HK-2 (cell line): ENCODE measurements at regions not wholly inside any gene's neighbourhood (a gene's known extent, or its start where the extent isn't known, plus 50 kb on each side); places are given as distances from the start of the nearest gene placed in this dataset.

Source experiments
- DNase-seq: peaks from one replicate; pipeline ENCODE4 v3.0.0-alpha.2; 2018; ENCODE audit not compliant: unreplicated experiment

DNA sequence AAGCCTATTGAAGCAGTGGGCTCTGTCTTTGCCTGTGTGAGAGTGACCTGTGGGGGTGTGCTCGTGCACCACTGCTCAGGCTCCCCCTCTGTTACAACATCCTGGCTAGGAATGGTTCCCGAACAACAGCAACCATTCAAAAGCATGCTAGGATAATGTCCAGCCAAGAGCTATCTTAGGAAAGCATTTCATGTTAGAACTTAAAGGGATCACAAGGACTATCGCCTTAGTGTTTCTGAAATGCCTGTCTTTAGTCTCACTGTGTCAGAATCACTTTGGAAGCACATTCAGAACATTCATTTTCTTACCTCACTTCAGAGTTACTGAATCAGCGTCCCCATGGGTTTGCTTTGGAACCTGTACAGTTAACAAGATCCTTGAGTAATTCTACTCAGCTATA lies 134.9 kb upstream of the DSEL start:
- no peak for DNase-seq

DNA sequence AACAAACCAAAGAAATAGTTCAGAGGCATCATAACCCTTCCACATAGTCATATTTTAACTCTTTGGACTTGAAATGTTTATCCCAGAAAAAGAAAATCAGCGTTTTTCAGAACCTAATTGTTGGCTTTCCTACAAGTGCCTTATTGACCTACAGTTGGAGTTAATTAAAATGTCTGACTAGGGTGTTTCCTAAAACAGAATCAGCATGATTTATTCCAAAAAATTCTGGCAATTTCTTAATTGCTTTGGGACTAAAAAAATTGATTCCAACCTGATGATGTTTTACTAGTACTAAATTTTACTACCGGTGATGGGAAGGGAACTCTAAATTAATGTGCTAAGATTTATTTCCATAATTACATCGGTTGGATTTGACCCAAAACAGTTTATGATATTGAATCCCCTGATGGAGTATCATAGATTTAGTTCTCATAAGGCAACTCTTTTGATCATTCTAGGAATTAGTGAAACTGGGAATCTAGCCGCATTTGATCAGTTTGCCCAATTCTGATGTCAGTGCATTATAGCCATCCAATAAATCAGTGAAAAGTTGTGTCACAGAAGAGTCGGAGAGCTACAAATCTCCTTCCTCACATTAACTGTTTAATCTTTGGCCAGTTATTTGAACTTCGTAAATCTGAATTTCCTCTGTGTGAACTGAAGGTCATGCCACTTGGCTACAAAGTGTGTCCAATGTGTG lies 134.3 kb upstream of the DSEL start:
- no peak for DNase-seq

DNA sequence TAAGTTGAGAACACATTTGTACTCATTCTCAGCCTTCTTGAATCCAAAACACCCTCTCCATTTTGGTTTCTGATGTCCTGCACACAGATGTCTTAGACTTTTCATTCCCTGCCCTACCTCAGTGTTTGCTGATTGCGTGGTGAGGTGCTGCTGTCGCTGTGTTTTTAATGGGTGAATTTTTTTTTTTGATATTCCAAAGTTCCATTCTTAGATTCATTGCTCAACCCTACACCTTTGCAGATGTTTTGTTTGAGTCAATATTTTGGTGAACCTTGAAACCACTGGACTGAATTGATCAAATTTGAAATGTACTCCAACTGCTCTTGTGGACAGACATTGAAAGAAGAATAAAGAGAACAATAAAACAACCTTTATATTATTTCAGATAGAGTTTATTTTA lies 130.4 kb upstream of the DSEL start:
- no peak for DNase-seq

DNA sequence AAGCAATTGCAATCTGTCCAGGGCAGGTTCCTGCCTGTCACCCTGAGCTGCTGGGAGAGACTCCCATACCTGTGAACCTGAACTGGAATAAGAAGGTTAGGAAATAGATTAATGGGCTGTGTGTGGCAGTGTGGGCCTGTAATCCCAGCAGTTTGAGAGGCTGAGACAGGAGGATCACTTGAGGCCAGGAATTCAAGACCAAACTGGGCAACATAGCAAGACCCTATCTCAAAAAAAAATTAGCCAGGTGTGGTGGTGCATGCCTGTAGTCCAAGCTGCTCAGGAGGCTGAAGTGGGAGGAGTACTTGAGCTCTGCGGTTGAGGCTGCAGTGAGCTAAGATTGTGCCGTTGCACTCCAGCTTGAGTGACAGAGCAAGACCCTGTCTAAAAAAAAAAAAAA lies 127.7 kb upstream of the DSEL start:
- DNase-seq: no peak

DNA sequence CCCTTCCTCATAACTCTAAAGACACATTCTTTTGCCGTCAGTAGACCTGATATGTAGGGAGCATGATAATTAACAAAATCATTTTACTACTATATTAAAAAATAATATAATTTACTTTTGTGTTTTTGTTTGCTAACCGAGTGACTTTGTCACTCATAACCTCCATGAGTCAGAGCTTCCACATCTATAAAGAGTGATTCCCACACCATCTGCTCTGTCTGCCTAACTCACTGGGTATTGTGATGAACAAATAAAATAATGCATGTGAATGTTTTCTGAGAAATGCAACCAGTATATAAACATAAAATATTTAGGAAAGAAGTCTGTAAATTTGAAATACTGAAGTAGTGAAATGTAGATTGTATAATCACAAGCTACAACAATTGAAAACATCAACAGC lies 123.4 kb upstream of the DSEL start:
- DNase-seq: no peak

DNA sequence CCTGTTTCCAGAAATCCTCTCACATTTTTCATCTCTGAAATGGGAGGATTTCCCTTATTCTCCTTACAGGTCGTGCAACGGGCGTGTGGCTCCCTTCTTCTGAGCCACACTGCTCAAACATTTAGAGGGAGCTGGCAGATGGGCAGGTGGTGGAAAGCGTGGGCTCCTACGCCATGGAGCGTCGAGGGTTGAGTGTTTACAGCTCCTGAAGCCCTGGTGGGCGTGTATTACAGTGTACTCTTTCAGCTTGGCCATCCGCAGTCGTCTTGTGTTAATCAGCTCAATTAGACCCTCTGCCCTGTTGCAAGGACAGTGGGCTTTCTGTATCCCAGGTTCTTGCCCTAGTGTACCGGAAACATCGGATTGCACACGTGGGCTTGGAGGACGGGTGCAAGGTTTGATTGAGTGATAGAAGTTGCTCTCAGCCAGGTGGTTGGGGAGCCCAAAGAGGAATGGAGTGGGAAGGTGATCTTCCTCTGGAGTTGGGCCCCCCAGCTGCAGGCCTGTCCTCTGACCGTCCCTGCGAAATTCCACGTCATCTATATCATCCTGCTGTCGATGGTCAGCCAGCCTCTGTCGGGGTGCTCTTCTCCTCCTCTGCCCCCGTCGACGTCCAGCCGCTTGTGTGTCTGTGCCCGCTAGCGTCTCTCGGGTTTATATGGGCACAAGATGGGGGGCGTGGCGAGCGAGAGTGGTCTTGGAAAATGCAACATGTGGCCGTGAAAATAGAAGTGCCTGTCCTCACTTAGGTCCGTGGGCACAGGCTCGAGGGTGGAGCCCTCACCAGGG lies 120.3 kb upstream of the DSEL start:
- no peak for DNase-seq

DNA sequence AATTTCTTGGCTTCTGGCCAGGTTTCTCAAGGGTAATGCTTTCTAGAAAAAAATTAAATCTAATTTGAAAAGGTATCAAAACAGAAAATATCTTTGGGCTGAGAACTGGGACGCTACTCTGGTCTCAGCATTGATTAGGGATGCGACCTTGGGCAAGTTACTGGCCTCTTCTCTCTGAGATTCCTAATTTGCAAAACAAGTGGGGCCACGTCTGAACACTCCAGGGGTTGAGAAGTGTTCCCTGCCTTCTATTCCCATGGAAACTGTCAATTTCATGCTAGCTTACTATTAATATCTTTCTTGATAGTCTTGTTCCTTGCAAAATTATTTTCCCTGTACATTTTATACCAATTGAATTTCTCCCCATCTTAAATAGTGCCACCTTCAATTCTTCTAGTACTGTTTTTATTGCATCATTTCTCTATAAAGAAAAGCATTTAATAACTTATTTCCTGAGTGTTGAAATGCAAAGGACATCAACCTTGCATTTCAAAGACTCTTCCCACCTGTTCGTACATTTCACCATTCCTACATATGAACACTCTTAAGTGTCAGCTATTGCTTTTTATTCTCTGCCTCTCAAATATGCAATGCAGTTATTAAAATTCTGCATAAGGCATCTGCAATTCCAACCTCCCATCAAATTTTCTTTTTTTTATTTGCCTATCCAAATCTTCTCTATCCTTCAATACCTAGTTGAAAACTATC lies 118.3 kb upstream of the DSEL start:
- DNase-seq: no peak

DNA sequence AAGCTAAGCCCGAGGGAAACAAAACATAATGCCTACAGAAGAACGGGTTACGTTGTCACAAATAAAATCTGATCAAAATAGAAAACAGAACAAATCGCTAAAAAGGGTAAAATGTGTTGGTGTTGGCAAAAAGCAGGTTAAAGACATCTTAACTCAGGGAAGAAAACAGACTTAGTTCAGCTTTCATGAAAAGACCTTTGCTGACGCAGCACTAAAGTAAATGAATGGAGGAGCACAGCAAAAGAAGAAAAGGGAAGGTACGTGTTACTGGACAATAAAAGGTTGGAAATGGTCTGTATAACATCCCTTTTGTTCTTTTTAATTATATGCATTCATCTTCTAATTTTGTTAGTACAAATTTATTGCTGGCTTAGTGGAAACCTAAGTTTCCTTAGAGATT lies 117.4 kb upstream of the DSEL start:
- DNase-seq: no peak

DNA sequence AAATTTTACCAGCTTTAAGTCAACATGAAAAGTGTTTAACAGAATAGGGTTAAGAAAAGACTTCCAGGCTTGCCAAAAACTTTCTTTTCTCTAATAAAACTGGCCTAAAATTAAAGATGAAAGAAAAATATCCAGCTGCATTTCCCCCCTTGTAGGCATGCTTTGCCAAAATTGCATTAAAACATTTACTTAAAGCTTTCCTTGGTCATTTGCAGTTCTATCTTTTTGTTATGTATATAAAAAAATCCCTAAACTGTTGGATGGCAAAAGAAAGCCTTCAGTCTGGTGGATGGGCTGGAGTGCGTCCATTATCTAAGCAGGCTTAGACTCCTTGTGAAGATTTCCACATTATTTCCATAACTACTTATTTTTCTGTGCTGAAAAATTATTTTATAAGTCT lies 105.4 kb upstream of the DSEL start:
- no peak for DNase-seq

DNA sequence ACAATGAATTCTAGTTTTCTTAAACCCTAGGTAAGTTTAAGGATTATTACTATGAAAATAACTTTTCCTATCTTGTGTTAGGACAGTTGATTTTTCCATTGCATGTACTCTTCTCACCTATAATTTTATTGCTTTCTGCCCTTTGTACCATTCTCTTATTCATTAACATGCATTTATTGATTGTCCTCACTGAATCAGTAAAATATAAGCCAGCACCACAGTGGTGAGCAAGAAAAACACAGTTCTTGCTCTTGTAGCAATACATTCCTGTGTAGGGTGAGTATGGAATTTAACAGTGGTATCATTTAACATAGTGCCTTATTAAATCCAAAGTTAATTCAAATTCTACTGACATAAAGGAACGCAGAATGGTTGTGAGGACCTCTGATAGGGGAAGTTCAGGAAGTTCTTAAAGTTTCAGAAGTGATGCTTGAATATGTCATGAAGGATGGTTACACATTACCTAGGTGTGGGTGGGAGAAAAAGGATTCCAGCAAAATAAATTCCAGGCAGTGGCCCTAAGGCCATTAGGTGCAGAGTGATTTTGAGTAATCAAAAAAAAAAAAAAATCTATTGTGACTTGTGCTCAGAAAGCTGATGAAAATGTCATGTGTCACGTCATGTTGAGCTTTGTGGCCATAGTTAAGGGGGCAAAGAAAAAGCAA lies 104.7 kb upstream of the DSEL start:
- no peak for DNase-seq

DNA sequence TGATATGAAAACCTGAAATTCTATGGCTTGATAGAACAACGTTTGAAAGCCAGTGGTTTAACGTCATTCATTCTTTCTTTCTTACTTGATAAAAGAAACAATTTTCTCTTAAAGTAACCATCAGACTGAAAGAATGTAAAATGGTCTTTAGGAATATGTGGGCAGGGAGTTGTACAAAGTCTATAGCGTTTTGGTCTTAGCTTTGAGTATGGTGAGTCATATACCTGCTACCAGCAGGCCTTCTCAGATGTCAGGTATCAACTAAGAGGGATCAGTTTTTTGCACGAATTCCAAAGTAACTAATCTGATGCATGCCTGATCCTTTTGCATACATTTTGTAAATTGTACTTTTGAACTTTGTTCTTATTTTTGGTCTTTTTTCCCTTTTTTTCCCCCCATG lies 101.5 kb upstream of the DSEL start:
- no peak for DNase-seq

DNA sequence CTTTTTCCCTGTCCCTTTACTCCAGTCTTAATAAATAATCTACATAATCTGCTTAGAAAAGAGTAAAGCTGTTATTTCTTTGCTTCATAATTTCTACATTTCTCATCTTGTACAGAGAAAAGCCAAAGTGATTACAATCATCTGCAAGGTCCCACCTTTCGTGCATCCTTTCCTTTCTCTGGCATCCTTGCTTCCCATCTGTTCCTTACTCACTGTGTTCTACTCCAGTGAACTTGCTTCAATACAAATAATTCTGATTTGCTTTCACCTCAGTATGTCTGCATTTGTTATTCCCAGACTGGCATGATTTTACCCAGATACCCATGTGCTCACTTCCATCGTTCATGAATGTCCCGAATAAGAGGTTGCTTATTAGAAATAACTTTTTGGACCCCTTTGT lies 99.4 kb upstream of the DSEL start:
- DNase-seq: no peak

DNA sequence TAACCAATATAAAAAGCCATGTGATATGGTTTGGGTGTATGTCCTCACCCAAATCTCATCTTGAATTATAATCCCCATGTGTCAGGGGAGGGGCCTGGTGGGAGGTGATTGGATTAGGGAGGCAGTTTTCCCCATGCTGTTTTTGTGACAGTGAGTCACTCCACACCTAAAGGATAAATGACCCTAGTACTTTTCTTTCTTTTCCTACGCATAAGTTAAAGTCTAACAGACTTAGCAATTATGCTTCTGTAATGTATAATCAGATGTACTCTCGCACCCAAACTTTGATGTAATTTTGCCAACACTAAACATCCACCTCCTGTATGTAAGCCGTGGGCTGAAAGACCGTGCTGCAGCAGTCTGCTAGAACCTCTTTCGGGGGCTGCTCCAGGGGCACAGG lies 97.2 kb upstream of the DSEL start:
- DNase-seq: no peak

DNA sequence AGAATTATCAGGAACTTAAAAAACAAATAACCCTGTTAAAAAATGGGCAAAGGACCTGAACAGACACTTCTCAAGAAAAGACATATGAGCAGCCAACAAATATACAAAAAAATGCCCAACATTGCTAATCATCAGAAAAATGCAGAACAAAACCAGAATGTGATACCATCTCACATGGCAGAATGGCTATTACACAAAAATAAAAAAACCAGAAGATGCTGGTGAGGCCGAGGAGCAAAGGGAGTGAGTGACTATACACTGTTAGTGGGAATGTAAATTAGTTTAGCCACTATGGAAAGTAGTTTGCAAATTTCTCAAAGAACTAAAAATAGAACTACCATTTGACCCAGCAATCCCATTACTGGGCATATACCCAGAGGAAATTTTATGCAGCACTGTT lies 95.8 kb upstream of the DSEL start:
- DNase-seq: no peak

DNA sequence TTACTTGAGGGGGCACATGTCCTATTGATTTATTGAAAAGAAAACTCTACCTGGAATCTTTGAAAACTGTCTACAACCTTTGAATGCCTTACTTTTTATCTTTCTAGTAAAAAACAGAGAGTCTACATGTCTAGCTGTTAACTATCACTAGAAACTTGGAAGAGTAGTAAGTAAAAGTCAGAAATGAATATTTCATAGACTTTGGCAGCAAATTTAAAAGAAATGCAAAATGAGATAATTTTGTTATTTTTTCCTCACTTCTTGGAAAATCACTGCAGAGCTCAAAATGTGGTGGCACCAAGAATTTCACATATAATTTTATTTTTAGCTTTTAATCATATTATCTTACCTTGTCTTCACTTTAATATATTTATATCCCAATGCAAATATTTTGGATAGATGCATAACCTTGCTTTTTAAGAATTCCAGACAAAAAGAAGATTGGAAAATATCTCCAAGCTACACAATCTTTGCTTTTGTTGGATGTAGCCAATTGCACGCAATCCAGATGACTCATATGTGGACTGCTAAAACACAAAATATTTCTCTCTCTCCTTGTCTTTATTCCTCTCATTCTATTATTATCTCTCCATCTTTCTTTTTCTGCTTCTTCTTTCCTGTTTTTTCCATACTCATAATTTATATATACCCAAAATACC lies 92.2 kb upstream of the DSEL start:
- no peak for DNase-seq

DNA sequence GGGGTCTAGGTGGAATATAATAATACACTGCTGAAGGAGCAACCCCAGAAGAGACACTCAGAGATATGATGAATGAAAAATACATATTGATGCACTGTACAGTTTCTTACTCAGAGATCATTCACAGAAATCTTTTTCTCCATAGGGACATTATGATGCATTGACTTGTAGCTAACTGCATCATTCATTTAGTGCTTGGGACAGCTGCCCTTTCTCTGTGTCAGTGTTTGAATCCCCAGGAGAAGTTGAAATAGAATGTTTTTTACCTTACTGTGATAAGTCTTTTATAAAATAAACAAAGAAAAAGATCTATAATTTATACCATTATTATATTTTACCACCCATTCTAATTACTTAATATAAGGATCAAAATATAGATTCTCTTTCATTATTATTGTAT lies 91.7 kb upstream of the DSEL start:
- no peak for DNase-seq

DNA sequence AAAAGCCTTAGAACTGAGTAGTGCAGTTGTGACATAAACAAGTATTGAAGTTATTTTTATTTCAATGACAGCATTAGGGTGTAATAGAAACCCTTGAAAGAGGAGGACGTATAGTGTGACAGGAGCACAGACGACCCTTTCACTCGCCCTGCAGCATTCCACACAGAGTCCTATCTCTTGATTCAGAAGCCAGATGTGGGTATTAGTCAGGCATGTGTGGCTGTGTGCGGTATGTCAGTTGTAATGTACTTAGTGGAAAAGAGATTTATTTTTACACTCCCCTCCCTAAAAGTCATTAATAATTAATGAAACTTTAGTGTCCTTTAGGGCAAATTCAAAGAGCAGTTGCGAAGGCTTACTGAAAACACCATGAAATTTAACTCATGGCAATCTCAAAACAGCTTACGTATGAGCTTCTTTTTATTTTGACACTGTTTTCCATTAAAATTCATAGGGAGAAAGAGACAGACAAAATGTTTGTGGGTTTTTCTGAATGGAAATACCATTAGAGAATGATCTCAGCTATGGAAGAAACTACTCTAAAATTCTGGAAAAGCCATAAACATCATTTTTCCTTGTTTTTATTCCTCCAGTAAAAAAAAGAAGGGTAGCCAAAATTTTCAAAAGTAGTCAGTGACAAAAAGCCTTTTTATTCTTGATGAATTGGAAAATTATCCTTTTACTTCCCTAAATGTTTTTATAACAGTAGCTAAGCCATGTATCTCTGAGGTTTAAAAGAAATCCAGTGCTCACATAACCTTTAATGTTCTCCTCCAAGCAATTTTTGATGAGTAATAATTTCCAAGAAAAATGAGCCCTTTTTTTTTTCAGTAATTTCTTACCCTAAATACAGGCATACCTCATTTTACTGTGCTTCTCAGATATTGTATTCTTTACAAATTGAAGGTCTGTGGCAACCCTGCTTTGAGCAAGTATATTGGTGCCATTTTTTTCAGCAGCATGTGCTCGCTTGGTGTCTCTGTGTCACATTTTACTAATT lies 84.0 kb upstream of the DSEL start:
- peak; percentile 12 for DNase-seq

DNA sequence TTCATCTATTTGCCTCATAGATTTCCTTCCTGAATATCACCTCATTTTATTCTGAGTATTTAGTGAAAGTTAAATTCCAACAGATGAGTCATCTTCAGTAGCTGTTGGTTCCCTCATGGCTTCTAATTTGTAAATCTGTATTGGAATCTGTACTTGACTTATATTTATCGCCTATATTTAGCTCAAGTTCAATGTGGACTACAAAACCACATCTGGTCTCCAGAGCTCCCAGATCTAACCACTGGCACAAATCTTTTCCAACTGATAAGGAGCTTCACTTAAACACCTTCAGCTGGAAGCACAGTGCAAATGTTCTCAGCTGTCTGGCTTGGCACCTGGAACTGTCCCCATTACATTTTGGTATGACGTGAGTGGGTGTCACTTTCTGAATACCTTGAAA lies 82.8 kb upstream of the DSEL start:
- no peak for DNase-seq

DNA sequence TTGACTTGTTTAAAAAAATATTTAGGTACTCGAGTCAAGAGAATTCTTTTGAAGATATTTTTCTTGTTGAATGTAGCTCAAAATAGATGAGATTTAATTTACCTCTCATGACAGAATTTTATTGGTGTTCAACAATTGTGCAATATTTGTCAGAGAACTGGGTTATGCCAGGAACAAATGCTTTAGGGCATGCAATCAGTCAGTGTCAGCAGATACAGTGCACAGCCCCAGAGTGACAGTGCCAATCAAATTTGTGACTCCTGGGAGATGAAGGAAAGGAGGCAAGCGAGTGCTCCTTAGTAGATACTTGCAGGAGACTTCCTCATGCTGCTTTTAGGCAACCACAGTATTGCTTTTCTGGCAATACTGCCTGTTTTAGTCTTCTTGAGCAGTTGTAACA lies 81.2 kb upstream of the DSEL start:
- no peak for DNase-seq

DNA sequence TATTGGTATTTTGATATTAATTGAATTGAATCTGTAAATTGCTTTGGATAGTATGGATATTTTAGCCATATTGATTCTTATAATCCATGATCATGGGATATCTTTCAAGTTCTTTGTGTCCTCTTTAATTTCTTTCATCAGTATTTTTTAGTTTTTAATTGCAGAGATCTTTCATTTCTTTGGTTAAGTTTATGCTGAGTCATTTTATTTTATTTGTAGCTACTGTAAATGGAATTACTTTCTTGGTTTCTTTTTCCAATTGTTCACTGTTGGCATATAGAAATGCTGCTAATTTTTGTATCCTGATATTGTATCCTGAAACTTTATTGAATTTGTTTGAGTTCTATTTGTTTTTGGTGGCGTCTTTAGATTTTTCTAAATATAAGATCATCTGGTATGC lies 79.5 kb upstream of the DSEL start:
- DNase-seq: no peak
